ENCODE measurements at regions not wholly inside any gene's neighbourhood (a gene's known extent, or its start where the extent isn't known, plus 50 kb on each side); places are given as distances from the start of the nearest gene placed in this dataset.

- TF ChIP-seq CTCF (conservative IDR thresholded peaks at IDR 0.05; ENCODE audit: low read depth, low read length) (no peak), EZH2 (IDR thresholded peaks at IDR 0.05; ENCODE audit: borderline replicate concordance, low read depth, low read length, poor library complexity, severe bottlenecking) (no peak)
Measured at GRCh38 chr6:139567095-139567494, 192.6 kb upstream of the CITED2 start.

Data from A673 (cell line).